ENCODE measurements at regions not wholly inside any gene's neighbourhood (a gene's known extent, or its start where the extent isn't known, plus 50 kb on each side); places are given as distances from the start of the nearest gene placed in this dataset.

DNA sequence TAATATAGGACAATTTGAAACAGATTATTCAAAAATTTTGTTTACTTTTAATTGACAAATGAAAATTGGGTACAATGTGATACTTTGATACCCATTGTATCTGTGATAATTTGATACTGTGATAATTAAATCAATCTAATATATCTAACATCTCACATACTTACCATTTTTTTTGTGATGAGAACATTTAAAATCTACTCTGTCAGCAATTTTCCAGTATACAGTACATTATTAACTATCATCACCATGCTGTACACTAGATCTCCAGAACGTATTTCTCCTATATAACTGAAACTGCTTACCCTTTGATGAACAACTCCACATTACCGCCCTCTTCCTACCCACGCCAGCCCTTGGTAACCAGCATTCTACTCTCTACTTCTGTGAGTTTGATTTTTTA is 139.7 kb upstream of the TFPI start:
- no peak for TF ChIP-seq POLR2AphosphoS5 (IDR thresholded peaks at IDR 0.05; ENCODE audit: borderline replicate concordance, low read depth, low read length)
- TF ChIP-seq EZH2 (IDR thresholded peaks at IDR 0.05) = no peak
